Spleen (tissue), 11 donors: ENCODE measurements at regions not wholly inside any gene's neighbourhood (a gene's known extent, or its start where the extent isn't known, plus 50 kb on each side); places are given as distances from the start of the nearest gene placed in this dataset.

Experiments
- DNase-seq: peaks from one replicate; pipeline ENCODE4 v3.0.0-alpha.2; 2020
- H3K27ac ChIP-seq, 8 donors: fragments of 200-600 bp; sonication (generic) in 7 of 8; 1 replicate in 4 of 8; 2 replicates in 4 of 8; pipeline versions ENCODE4 v1.5.0 to v1.8.0; 2016 to 2021; ENCODE audit warnings: inconsistent platforms in 4 of 8, mild to moderate bottlenecking in 4 of 8, moderate library complexity in 1 of 8
- H3K27me3 ChIP-seq, 7 donors: fragments of 200-600 bp; sonication (generic) in 6 of 7; replicated peaks in 1 of 7; 1 replicate in 4 of 7; 2 replicates in 3 of 7; pipeline versions ENCODE4 v1.5.0 to v1.8.0; 2016 to 2021; ENCODE audit warnings: inconsistent platforms in 3 of 7, mild to moderate bottlenecking in 1 of 7
- H3K36me3 ChIP-seq, 6 donors: fragments of 200-600 bp; sonication (generic) in 5 of 6; 1 replicate in 4 of 6; 2 replicates in 2 of 6; pipeline versions ENCODE4 v1.5.0 to v1.8.0; 2016 to 2021; ENCODE audit warnings: inconsistent platforms in 2 of 6
- H3K4me1 ChIP-seq, 6 donors: fragments of 200-600 bp; sonication (generic) in 5 of 6; 1 replicate in 3 of 6; 2 replicates in 3 of 6; pipeline versions ENCODE4 v1.5.0 to v1.8.0; 2016 to 2021; ENCODE audit warnings: inconsistent platforms in 3 of 6
- H3K4me3 ChIP-seq, 8 donors: fragments of 200-600 bp; sonication (generic) in 7 of 8; 1 replicate in 4 of 8; 2 replicates in 4 of 8; pipeline versions ENCODE4 v1.5.0 to v1.8.0; 2016 to 2021; ENCODE audit warnings: inconsistent platforms in 4 of 8, mild to moderate bottlenecking in 4 of 8, moderate library complexity in 2 of 8
- H3K9me3 ChIP-seq, 8 donors: fragments of 200-600 bp; sonication (generic) in 7 of 8; 1 replicate in 4 of 8; 2 replicates in 4 of 8; pipeline versions ENCODE4 v1.5.0 to v1.8.0; 2016 to 2021; ENCODE audit warnings: inconsistent platforms in 4 of 8
- CTCF ChIP-seq, 11 experiments: fragments of 200-600 bp in 7 of 11; fragments of 450-650 bp in 4 of 11; sonication (generic) in 4 of 11; IDR thresholded peaks in 8 of 11; conservative IDR thresholded peaks in 3 of 11; 1 replicate in 7 of 11; 2 replicates in 4 of 11; pipeline versions ENCODE4 v1.4.0 to v1.8.0; 2016 to 2021; ENCODE audit warnings: antibody characterized with exemption in 11 of 11, inconsistent platforms in 4 of 11, mild to moderate bottlenecking in 1 of 11
- POLR2A ChIP-seq, 3 donors: fragments of 450-650 bp; IDR thresholded peaks; one replicate each; pipeline ENCODE4 v1.5.1; 2017; ENCODE audit warnings: antibody characterized with exemption in 3 of 3, mild to moderate bottlenecking in 1 of 3
- POLR2AphosphoS5 ChIP-seq, 3 donors: sonication (generic); formaldehyde crosslinking; IDR thresholded peaks; one replicate each; pipeline ENCODE4 v1.5.1; 2017; ENCODE audit warnings: antibody characterized with exemption in 3 of 3
- WGBS, 5 donors: extraction: QIAGEN DNeasy Blood & Tissue Kit in 3 of 5; methylation state at CpG; one replicate each; pipeline versions ENCODE4 v1.1.5 to v1.1.7; 2013 to 2018; 5-methylcytosine and 5-hydroxymethylcytosine counted together
- intact Hi-C: fragments of 100-400 bp; cut with DNase I; formaldehyde crosslinking; loops from one replicate; pipeline ENCODE4 v1.15.0; 2023; ENCODE audit warnings: low total_unique reads
- donor health status: healthy with polysubstance abuse.
- donor health status: DM: no; HTN: no; CAD: no; lungs with moderate emphysema.
- donor health status: DM: no; HTN: no; CAD: no.
- donor health status: Bipolar disorder and iron deficiency.
- donor health status: healthy.
- donor health status: DM: no; HTN: no; CAD: no.
- donor health status: DM: yes; HTN: yes; CAD: no.

- WGBS, 5 donors, result 48 to 87% (median 66%) methylated on average over 3 to 5 of the region's 5 CpGs
- Histone ChIP-seq H3K27me3 (peaks cover 0 to 14% (median 0%) of the 10 kb centered on the region in 7 donors), H3K36me3 (no peaks in the 10 kb centered on the region), H3K4me1 (peaks cover 0 to 14% (median 6%) of the 10 kb centered on the region in 6 donors), H3K9me3 (no peaks in the 10 kb centered on the region), H3K27ac (no peak overlapping the region), H3K4me3 (no peak overlapping the region)
- TF ChIP-seq CTCF (IDR thresholded peaks at IDR 0.05 in 8 of 11, conservative IDR thresholded peaks at IDR 0.05 in 3 of 11) (no peak), POLR2A (IDR thresholded peaks at IDR 0.05) (no peak), POLR2AphosphoS5 (IDR thresholded peaks at IDR 0.05) (no peak)
- intact Hi-C loops, result no loop called here
- no peak for DNase-seq
Measured at GRCh38 chrX:118216509-118216908, 99.9 kb upstream of the KLHL13 start.

- WGBS, 5 donors, result 85 to 98% (median 88%) methylated on average over 5 of the region's 5 CpGs
- DNase-seq, result no peak
- intact Hi-C loops, result no loop called here
- Histone ChIP-seq H3K4me1 (peaks cover 0 to 5% (median under 1%) of the 10 kb centered on the region in 6 donors), H3K27ac (no peak overlapping the region), H3K4me3 (no peak overlapping the region), H3K9me3 (no peaks in the 10 kb centered on the region), H3K27me3 (peaks cover 0 to 14% (median 0%) of the 10 kb centered on the region in 7 donors), H3K36me3 (no peaks in the 10 kb centered on the region)
- no peak for TF ChIP-seq CTCF (IDR thresholded peaks at IDR 0.05 in 8 of 11, conservative IDR thresholded peaks at IDR 0.05 in 3 of 11)
- no peak for TF ChIP-seq POLR2A (IDR thresholded peaks at IDR 0.05)
- no peak for TF ChIP-seq POLR2AphosphoS5 (IDR thresholded peaks at IDR 0.05)
Measured at GRCh38 chrX:118218079-118218478, 101.5 kb upstream of the KLHL13 start.

GRCh38 chrX:118218940-118219339 is 102.3 kb upstream of the KLHL13 start:
- intact Hi-C loops, result no loop called here
- Histone ChIP-seq H3K27ac (no peak overlapping the region), H3K4me3 (no peak overlapping the region), H3K27me3 (peaks cover 0 to 14% (median 0%) of the 10 kb centered on the region in 7 donors), H3K9me3 (no peaks in the 10 kb centered on the region), H3K36me3 (no peaks in the 10 kb centered on the region), H3K4me1 (peaks cover 0 to 5% (median 0%) of the 10 kb centered on the region in 6 donors)
- 75 to 95% (median 85%) methylated on average over 5 of the region's 5 CpGs for WGBS, 5 donors
- no peak for DNase-seq
- TF ChIP-seq CTCF (IDR thresholded peaks at IDR 0.05 in 8 of 11, conservative IDR thresholded peaks at IDR 0.05 in 3 of 11) (no peak), POLR2A (IDR thresholded peaks at IDR 0.05) (no peak), POLR2AphosphoS5 (IDR thresholded peaks at IDR 0.05) (no peak)

GRCh38 chrX:118219866-118220265 is 103.3 kb upstream of the KLHL13 start:
- intact Hi-C loops, result no loop called here
- TF ChIP-seq POLR2A (IDR thresholded peaks at IDR 0.05) (no peak), POLR2AphosphoS5 (IDR thresholded peaks at IDR 0.05) (no peak), CTCF (IDR thresholded peaks at IDR 0.05 in 8 of 11, conservative IDR thresholded peaks at IDR 0.05 in 3 of 11) (no peak)
- Histone ChIP-seq H3K4me3 (no peak overlapping the region), H3K9me3 (no peaks in the 10 kb centered on the region), H3K27me3 (peaks cover 0 to 8% (median 0%) of the 10 kb centered on the region in 7 donors), H3K36me3 (no peaks in the 10 kb centered on the region), H3K27ac (no peak overlapping the region), H3K4me1 (peaks cover 0 to 5% (median 0%) of the 10 kb centered on the region in 6 donors)
- WGBS, 5 donors, result 96 to 100% (median 98%) methylated on average over 1 of the region's 1 CpG
- DNase-seq, result no peak
